Thyroid gland (tissue), 4 donors: ENCODE measurements at regions not wholly inside any gene's neighbourhood (a gene's known extent, or its start where the extent isn't known, plus 50 kb on each side); places are given as distances from the start of the nearest gene placed in this dataset.

Experiments used
- POLR2A ChIP-seq, 2 donors: fragments of 450-650 bp; IDR thresholded peaks; one replicate each; pipeline ENCODE4 v1.6.1; 2017; ENCODE audit warnings: antibody characterized with exemption in 2 of 2, mild to moderate bottlenecking in 2 of 2, moderate library complexity in 1 of 2
- TF ChIP-seq, protein P1 (sequence below), 6 experiments: fragments of 200-600 bp in 3 of 6; fragments of 450-650 bp in 3 of 6; sonication (generic) in 3 of 6; IDR thresholded peaks; one replicate each; pipeline ENCODE4 v1.5.1; 2016 to 2019; ENCODE audit warnings: antibody characterized with exemption in 6 of 6, mild to moderate bottlenecking in 2 of 6, inconsistent platforms in 1 of 6, moderate library complexity in 1 of 6

- TF ChIP-seq, protein P1, sequence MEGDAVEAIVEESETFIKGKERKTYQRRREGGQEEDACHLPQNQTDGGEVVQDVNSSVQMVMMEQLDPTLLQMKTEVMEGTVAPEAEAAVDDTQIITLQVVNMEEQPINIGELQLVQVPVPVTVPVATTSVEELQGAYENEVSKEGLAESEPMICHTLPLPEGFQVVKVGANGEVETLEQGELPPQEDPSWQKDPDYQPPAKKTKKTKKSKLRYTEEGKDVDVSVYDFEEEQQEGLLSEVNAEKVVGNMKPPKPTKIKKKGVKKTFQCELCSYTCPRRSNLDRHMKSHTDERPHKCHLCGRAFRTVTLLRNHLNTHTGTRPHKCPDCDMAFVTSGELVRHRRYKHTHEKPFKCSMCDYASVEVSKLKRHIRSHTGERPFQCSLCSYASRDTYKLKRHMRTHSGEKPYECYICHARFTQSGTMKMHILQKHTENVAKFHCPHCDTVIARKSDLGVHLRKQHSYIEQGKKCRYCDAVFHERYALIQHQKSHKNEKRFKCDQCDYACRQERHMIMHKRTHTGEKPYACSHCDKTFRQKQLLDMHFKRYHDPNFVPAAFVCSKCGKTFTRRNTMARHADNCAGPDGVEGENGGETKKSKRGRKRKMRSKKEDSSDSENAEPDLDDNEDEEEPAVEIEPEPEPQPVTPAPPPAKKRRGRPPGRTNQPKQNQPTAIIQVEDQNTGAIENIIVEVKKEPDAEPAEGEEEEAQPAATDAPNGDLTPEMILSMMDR (IDR thresholded peaks at IDR 0.05): no peak
- no peak for TF ChIP-seq POLR2A (IDR thresholded peaks at IDR 0.05)
Measured at GRCh38 chr5:66338828-66339227, 194.7 kb downstream of the SREK1 start.
